H9 (cell line): ENCODE measurements at regions not wholly inside any gene's neighbourhood (a gene's known extent, or its start where the extent isn't known, plus 50 kb on each side); places are given as distances from the start of the nearest gene placed in this dataset.

ENCODE experiments used
- DNase-seq: peaks from one replicate; pipeline ENCODE4 v3.0.0-alpha.2; 2017
- H2AFZ ChIP-seq: one replicate; pipeline ENCODE4 v1.6.1; 2013; ENCODE audit warnings: mild to moderate bottlenecking, low read length, control low read depth, moderate library complexity
- H2AK5ac ChIP-seq: 2 replicates; pipeline ENCODE4 v1.6.1; 2013; ENCODE audit warnings: low read length, control low read depth, mixed read lengths; ENCODE audit not compliant: insufficient read length
- H2BK120ac ChIP-seq: one replicate; pipeline ENCODE4 v1.6.1; 2013; ENCODE audit warnings: low read depth, mild to moderate bottlenecking, low read length, control low read depth, inconsistent platforms; ENCODE audit not compliant: poor library complexity, severe bottlenecking
- H2BK12ac ChIP-seq: 2 replicates; pipeline ENCODE4 v1.6.1; 2013; ENCODE audit warnings: low read length, control low read depth, mixed read lengths, low read depth; ENCODE audit not compliant: insufficient read length
- H2BK15ac ChIP-seq: 2 replicates; pipeline ENCODE4 v1.6.1; 2013; ENCODE audit warnings: low read depth, low read length, control low read depth
- H2BK20ac ChIP-seq: one replicate; pipeline ENCODE4 v1.6.1; 2013; ENCODE audit warnings: low read depth, mild to moderate bottlenecking, low read length, control low read depth, inconsistent platforms; ENCODE audit not compliant: poor library complexity, severe bottlenecking
- H2BK5ac ChIP-seq: 2 replicates; pipeline ENCODE4 v1.6.1; 2013; ENCODE audit warnings: low read length, control low read depth, mixed read lengths; ENCODE audit not compliant: insufficient read length
- H3K14ac ChIP-seq: 2 replicates; pipeline ENCODE4 v1.6.1; 2013; ENCODE audit warnings: low read length, control low read depth; ENCODE audit not compliant: insufficient read depth
- H3K18ac ChIP-seq: 2 replicates; pipeline ENCODE4 v1.6.1; 2013; ENCODE audit warnings: low read depth, mild to moderate bottlenecking, mixed read lengths, low read length, control low read depth; ENCODE audit not compliant: insufficient read length
- H3K23ac ChIP-seq: 2 replicates; pipeline ENCODE4 v1.6.1; 2013; ENCODE audit warnings: low read length, control low read depth, mixed read lengths, low read depth; ENCODE audit not compliant: insufficient read length
- H3K23me2 ChIP-seq: 2 replicates; pipeline ENCODE4 v1.6.1; 2013; ENCODE audit warnings: low read depth, mild to moderate bottlenecking, mixed read lengths, low read length, control low read depth; ENCODE audit not compliant: insufficient read length, poor library complexity, severe bottlenecking
- H3K27ac ChIP-seq: 2 replicates; pipeline ENCODE4 v1.5.1; 2013; ENCODE audit warnings: low read length, control low read depth, mixed read lengths, low read depth; ENCODE audit not compliant: insufficient read length
- H3K27me3 ChIP-seq: 2 replicates; pipeline ENCODE4 v1.6.1; 2013; ENCODE audit warnings: low read length, control low read depth, inconsistent platforms; ENCODE audit not compliant: insufficient read depth
- H3K4ac ChIP-seq: 2 replicates; pipeline ENCODE4 v1.6.1; 2013; ENCODE audit warnings: low read depth, mild to moderate bottlenecking, control low read depth, inconsistent platforms, low read length, moderate library complexity
- H3K4me1 ChIP-seq: 2 replicates; pipeline ENCODE4 v1.6.1; 2013; ENCODE audit warnings: low read length, control low read depth, inconsistent platforms; ENCODE audit not compliant: insufficient read depth
- H3K4me2 ChIP-seq: 2 replicates; pipeline ENCODE4 v1.6.1; 2013; ENCODE audit warnings: low read length, control low read depth, mixed read lengths; ENCODE audit not compliant: insufficient read length, insufficient read depth
- H3K56ac ChIP-seq: 2 replicates; pipeline ENCODE4 v1.6.1; 2013; ENCODE audit warnings: low read depth, mild to moderate bottlenecking, mixed read lengths, low read length, control low read depth; ENCODE audit not compliant: insufficient read length
- H3K79me1 ChIP-seq: 2 replicates; pipeline ENCODE4 v1.6.1; 2013; ENCODE audit warnings: low read depth, mild to moderate bottlenecking, moderate library complexity, low read length, control low read depth, inconsistent platforms; ENCODE audit not compliant: insufficient read depth, poor library complexity, severe bottlenecking
- H3K79me2 ChIP-seq: 2 replicates; pipeline ENCODE4 v1.6.1; 2013; ENCODE audit warnings: low read length, control low read depth, inconsistent platforms; ENCODE audit not compliant: insufficient read depth
- H3K9ac ChIP-seq: 2 replicates; pipeline ENCODE4 v1.6.1; 2013; ENCODE audit warnings: low read length, control low read depth, mixed read lengths; ENCODE audit not compliant: insufficient read length; ENCODE audit errors: extremely low read depth
- H3K9me3 ChIP-seq: one replicate; pipeline ENCODE4 v1.6.1; 2013; ENCODE audit warnings: low read depth, low read length, inconsistent platforms; ENCODE audit not compliant: control insufficient read depth
- H3T11ph ChIP-seq: one replicate; pipeline ENCODE4 v1.6.1; 2013; ENCODE audit warnings: mild to moderate bottlenecking, low read length, control low read depth, inconsistent platforms
- H4K20me1 ChIP-seq: one replicate; pipeline ENCODE4 v1.6.1; 2013; ENCODE audit not compliant: control insufficient read depth, insufficient read length, insufficient read depth
- H4K5ac ChIP-seq: 2 replicates; pipeline ENCODE4 v1.6.1; 2013; ENCODE audit warnings: low read depth, mild to moderate bottlenecking, mixed read lengths, low read length, control low read depth; ENCODE audit not compliant: insufficient read length
- H4K8ac ChIP-seq: replicated peaks from 2 replicates; pipeline ENCODE4 v1.6.1; 2013; ENCODE audit warnings: low read length, control low read depth, mixed read lengths, low read depth; ENCODE audit not compliant: insufficient read length
- H4K91ac ChIP-seq: 2 replicates; pipeline ENCODE4 v1.6.1; 2013; ENCODE audit warnings: low read depth, mild to moderate bottlenecking, moderate library complexity, mixed read lengths, low read length, control low read depth; ENCODE audit not compliant: insufficient read length
- H3K27ac Mint-ChIP-seq, 3 experiments: 2 replicates in 2 of 3; 3 replicates in 1 of 3; pipeline ENCODE4 v1.8.0; 2020 to 2021; ENCODE audit warnings: mixed read lengths in 3 of 3, mild to moderate bottlenecking in 1 of 3, moderate library complexity in 1 of 3
- H3K27me3 Mint-ChIP-seq: 2 replicates; pipeline ENCODE4 v1.8.0; 2021; ENCODE audit warnings: low read depth, mild to moderate bottlenecking, moderate library complexity, mixed read lengths
- H3K36me3 Mint-ChIP-seq, 3 experiments: 2 replicates in 2 of 3; 3 replicates in 1 of 3; pipeline ENCODE4 v1.8.0; 2020 to 2021; ENCODE audit warnings: low read depth in 3 of 3, mixed read lengths in 3 of 3; ENCODE audit not compliant: insufficient read depth in 1 of 3
- H3K4me1 Mint-ChIP-seq, 2 experiments: 2 replicates each; pipeline ENCODE4 v1.8.0; 2020; ENCODE audit warnings: mixed read lengths in 2 of 2
- H3K4me3 Mint-ChIP-seq, 2 experiments: 2 replicates in 1 of 2; 3 replicates in 1 of 2; pipeline ENCODE4 v1.8.0; 2020 to 2021; ENCODE audit warnings: mild to moderate bottlenecking in 2 of 2, mixed read lengths in 2 of 2, moderate library complexity in 1 of 2
- H3K9me3 Mint-ChIP-seq, 2 experiments: 2 replicates in 1 of 2; 3 replicates in 1 of 2; pipeline ENCODE4 v1.8.0; 2020; ENCODE audit warnings: mild to moderate bottlenecking in 2 of 2, mixed read lengths in 2 of 2, moderate library complexity in 1 of 2
- CTCF ChIP-seq: fragments of 200-600 bp; sonication (generic); conservative IDR thresholded peaks from 3 replicates; pipeline ENCODE4 v1.8.0; 2021; ENCODE audit warnings: antibody characterized with exemption, mild to moderate bottlenecking
- WGBS: extraction: QIAGEN DNeasy Blood & Tissue Kit; methylation state at CpG from one replicate; pipeline ENCODE4 v1.1.7; 2013; ENCODE audit warnings: missing lambda C conversion rate, low lambda C conversion rate, mixed read lengths; ENCODE audit not compliant: insufficient read length; ENCODE audit errors: extremely low coverage; 5-methylcytosine and 5-hydroxymethylcytosine counted together

GRCh38 chr1:200487650-200488049, 77.8 kb upstream of the ZNF281 start:
- no peak overlapping the region for H2BK12ac ChIP-seq
- H4K5ac ChIP-seq = no peak overlapping the region
- H2AFZ ChIP-seq = no peak overlapping the region
- H3T11ph ChIP-seq = no peak overlapping the region
- H3K4ac ChIP-seq = no peak overlapping the region
- no CpG with 5 or more reads among the region's 6 CpGs for WGBS
- no peaks in the 10 kb centered on the region for H3K23me2 ChIP-seq
- no peak overlapping the region for H3K23ac ChIP-seq
- H3K14ac ChIP-seq = no peak overlapping the region
- H3K27ac Mint-ChIP-seq = no peak overlapping the region
- H3K36me3 Mint-ChIP-seq = no peaks in the 10 kb centered on the region
- no peaks in the 10 kb centered on the region for H4K20me1 ChIP-seq
- no peak overlapping the region for H3K4me3 Mint-ChIP-seq
- H3K56ac ChIP-seq = no peak overlapping the region
- DNase-seq = no peak
- H3K9me3 Mint-ChIP-seq = no peaks in the 10 kb centered on the region
- H3K79me1 ChIP-seq = no peaks in the 10 kb centered on the region
- H3K79me2 ChIP-seq = no peaks in the 10 kb centered on the region
- H3K27me3 Mint-ChIP-seq = peaks cover 11% of the 10 kb centered on the region
- H3K9ac ChIP-seq = no peak overlapping the region
- H2BK15ac ChIP-seq = no peak overlapping the region
- peaks cover 17 to 24% of the 10 kb centered on the region in 2 experiments for H3K4me1 Mint-ChIP-seq
- H2BK120ac ChIP-seq = no peak overlapping the region
- H2BK5ac ChIP-seq = no peak overlapping the region
- H4K8ac ChIP-seq = no peak overlapping the region
- no peak overlapping the region for H2BK20ac ChIP-seq
- no peak overlapping the region for H3K27ac ChIP-seq
- H3K9me3 ChIP-seq = no peaks in the 10 kb centered on the region
- TF ChIP-seq CTCF = no peak
- no peak overlapping the region for H3K4me2 ChIP-seq
- H3K4me1 ChIP-seq = peaks cover 4% of the 10 kb centered on the region
- no peak overlapping the region for H3K18ac ChIP-seq
- no peak overlapping the region for H2AK5ac ChIP-seq
- H3K27me3 ChIP-seq = no peaks in the 10 kb centered on the region; the same call in 1 of the 2 replicates
- no peak overlapping the region for H4K91ac ChIP-seq
